ENCODE measurements at regions not wholly inside any gene's neighbourhood (a gene's known extent, or its start where the extent isn't known, plus 50 kb on each side); places are given as distances from the start of the nearest gene placed in this dataset.
"Not testable (repeated sequence)": the region's sequence is repeated elsewhere in the genome, so short reads cannot be mapped to it uniquely, and the experiment has no call there.

GRCh38 chr5:174953871-174954270 lies 229.5 kb downstream of the MSX2 start:
- Mint-ChIP-seq H3K4me1 (ENCODE audit: low read depth) (peaks cover 3% of the 10 kb centered on the region), H3K9me3 (ENCODE audit: low read depth) (no peaks in the 10 kb centered on the region), H3K27me3 (peaks cover 18% of the 10 kb centered on the region), H3K27ac (no peak overlapping the region), H3K36me3 (ENCODE audit: insufficient read depth) (no peaks in the 10 kb centered on the region), H3K4me3 (ENCODE audit: low read depth) (no peak overlapping the region)
- no peak for TF ChIP-seq CTCF (IDR thresholded peaks at IDR 0.05; ENCODE audit: unreplicated experiment)
- no peak for DNase-seq (ENCODE audit: low spot score, unreplicated experiment)

GRCh38 chr5:174951151-174951780 lies 226.9 kb downstream of the MSX2 start:
- DNase-seq (ENCODE audit: low spot score, unreplicated experiment) = peak; percentile 50
- H3K36me3 Mint-ChIP-seq (ENCODE audit: insufficient read depth) = no peaks in the 10 kb centered on the region
- H3K4me3 Mint-ChIP-seq (ENCODE audit: low read depth) = no peak overlapping the region
- TF ChIP-seq CTCF (IDR thresholded peaks at IDR 0.05; ENCODE audit: unreplicated experiment) = peak; percentile 95
- H3K27me3 Mint-ChIP-seq = peaks cover 20% of the 10 kb centered on the region
- no peaks in the 10 kb centered on the region for H3K9me3 Mint-ChIP-seq (ENCODE audit: low read depth)
- H3K27ac Mint-ChIP-seq = no peak overlapping the region
- H3K4me1 Mint-ChIP-seq (ENCODE audit: low read depth) = peaks cover 3% of the 10 kb centered on the region

DNA sequence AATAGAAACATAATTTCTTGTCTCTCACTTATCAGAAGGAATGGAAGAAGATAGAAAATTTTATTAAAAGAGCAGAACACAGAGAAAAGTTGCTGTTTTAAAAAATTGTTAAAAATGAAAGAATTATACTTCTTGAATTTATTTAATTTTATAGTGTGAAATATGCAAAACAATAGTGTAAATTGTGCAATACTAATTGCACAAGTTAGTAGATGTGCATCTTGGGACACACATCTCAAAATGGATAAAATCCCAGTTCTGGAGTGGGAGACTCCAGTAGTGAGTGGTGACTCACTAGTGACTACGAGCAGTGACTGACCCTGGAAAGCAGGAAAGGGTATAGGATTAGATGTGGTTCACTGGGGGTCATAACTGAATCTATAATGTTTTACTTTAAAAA lies 223.2 kb downstream of the MSX2 start:
- peaks cover 2% of the 10 kb centered on the region for H3K4me1 Mint-ChIP-seq (ENCODE audit: low read depth)
- H3K4me3 Mint-ChIP-seq (ENCODE audit: low read depth) = no peak overlapping the region
- no peak for TF ChIP-seq CTCF (IDR thresholded peaks at IDR 0.05; ENCODE audit: unreplicated experiment)
- H3K36me3 Mint-ChIP-seq (ENCODE audit: insufficient read depth) = no peaks in the 10 kb centered on the region
- DNase-seq (ENCODE audit: low spot score, unreplicated experiment) = no peak
- H3K9me3 Mint-ChIP-seq (ENCODE audit: low read depth) = no peaks in the 10 kb centered on the region
- no peak overlapping the region for H3K27ac Mint-ChIP-seq
- peaks cover 24% of the 10 kb centered on the region for H3K27me3 Mint-ChIP-seq

DNA sequence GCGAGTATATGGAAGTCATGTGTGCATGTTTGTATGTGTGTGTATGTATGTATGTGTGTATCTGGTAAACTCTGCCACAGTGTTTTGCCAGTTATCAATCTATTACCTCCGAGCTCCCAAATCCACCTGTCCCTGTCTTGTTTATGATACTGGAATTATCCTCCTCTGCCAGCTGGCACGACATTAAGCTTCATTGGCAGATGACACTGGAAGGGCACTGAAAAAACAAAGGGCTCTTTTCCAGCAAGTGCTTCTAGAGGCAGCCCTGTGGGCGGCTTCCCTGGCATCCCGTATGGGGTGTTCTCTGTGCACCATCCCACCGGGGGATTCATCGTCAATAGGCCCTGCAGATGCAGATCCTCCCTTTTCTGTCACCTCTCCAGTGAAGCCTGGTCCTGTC lies 221.5 kb downstream of the MSX2 start:
- no peak for DNase-seq (ENCODE audit: low spot score, unreplicated experiment)
- no peaks in the 10 kb centered on the region for H3K9me3 Mint-ChIP-seq (ENCODE audit: low read depth)
- H3K27me3 Mint-ChIP-seq = peaks cover 29% of the 10 kb centered on the region
- no peaks in the 10 kb centered on the region for H3K36me3 Mint-ChIP-seq (ENCODE audit: insufficient read depth)
- peaks cover 4% of the 10 kb centered on the region for H3K4me1 Mint-ChIP-seq (ENCODE audit: low read depth)
- no peak for TF ChIP-seq CTCF (IDR thresholded peaks at IDR 0.05; ENCODE audit: unreplicated experiment)
- H3K4me3 Mint-ChIP-seq (ENCODE audit: low read depth) = no peak overlapping the region
- H3K27ac Mint-ChIP-seq = no peak overlapping the region

DNA sequence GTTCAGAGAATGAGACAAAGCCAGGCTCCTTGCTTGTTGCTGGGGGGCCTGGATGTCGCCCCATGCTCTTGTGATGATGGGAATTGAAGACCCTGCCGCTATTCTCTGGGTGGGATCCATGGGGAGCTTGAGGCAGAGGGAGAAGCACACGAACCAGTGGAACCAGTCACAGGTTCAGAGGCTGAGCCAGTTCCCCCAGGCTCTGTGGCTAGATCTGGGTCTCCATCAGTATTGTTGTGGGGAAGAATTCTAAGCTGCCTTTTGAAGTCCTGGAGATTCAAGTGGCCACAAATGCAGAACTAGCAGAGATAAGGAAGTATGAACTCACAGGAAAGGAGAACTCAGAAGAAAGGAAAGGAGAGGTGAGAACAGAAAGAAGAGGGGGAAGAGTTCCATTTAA lies 219.4 kb downstream of the MSX2 start:
- no peaks in the 10 kb centered on the region for H3K9me3 Mint-ChIP-seq (ENCODE audit: low read depth)
- DNase-seq (ENCODE audit: low spot score, unreplicated experiment) = no peak
- no peaks in the 10 kb centered on the region for H3K36me3 Mint-ChIP-seq (ENCODE audit: insufficient read depth)
- peaks cover 23% of the 10 kb centered on the region for H3K27me3 Mint-ChIP-seq
- no peak overlapping the region for H3K27ac Mint-ChIP-seq
- H3K4me1 Mint-ChIP-seq (ENCODE audit: low read depth) = peaks cover 4% of the 10 kb centered on the region
- H3K4me3 Mint-ChIP-seq (ENCODE audit: low read depth) = no peak overlapping the region
- no peak for TF ChIP-seq CTCF (IDR thresholded peaks at IDR 0.05; ENCODE audit: unreplicated experiment)

GRCh38 chr5:174943002-174943401 lies 218.6 kb downstream of the MSX2 start:
- not testable (repeated sequence) for H3K36me3 Mint-ChIP-seq (ENCODE audit: insufficient read depth); DNase-seq (ENCODE audit: low spot score, unreplicated experiment); H3K9me3 Mint-ChIP-seq (ENCODE audit: low read depth); H3K4me3 Mint-ChIP-seq (ENCODE audit: low read depth); H3K4me1 Mint-ChIP-seq (ENCODE audit: low read depth); H3K27ac Mint-ChIP-seq
- H3K27me3 Mint-ChIP-seq = peaks cover 22% of the 10 kb centered on the region
